ENCODE measurements at regions not wholly inside any gene's neighbourhood (a gene's known extent, or its start where the extent isn't known, plus 50 kb on each side); places are given as distances from the start of the nearest gene placed in this dataset.
"Not testable (repeated sequence)": the region's sequence is repeated elsewhere in the genome, so short reads cannot be mapped to it uniquely, and the experiment has no call there.

GRCh38 chr1:29946057-29946456, 709.7 kb downstream of the PTPRU start:
- no peak for DNase-seq (ENCODE audit: low read depth in 2 of 2)

- no peak for DNase-seq (ENCODE audit: low read depth in 2 of 2)
Measured at GRCh38 chr1:29945426-29945825, 709.1 kb downstream of the PTPRU start.

GRCh38 chr1:29944253-29944905, 708.1 kb downstream of the PTPRU start:
- no peak for DNase-seq (ENCODE audit: low read depth in 2 of 2)

GRCh38 chr1:29943034-29943433, 706.7 kb downstream of the PTPRU start:
- DNase-seq (ENCODE audit: low read depth in 2 of 2): no peak

- DNase-seq (ENCODE audit: low read depth in 2 of 2): no peak
Measured at GRCh38 chr1:29939079-29939478, 702.8 kb downstream of the PTPRU start.

DNA sequence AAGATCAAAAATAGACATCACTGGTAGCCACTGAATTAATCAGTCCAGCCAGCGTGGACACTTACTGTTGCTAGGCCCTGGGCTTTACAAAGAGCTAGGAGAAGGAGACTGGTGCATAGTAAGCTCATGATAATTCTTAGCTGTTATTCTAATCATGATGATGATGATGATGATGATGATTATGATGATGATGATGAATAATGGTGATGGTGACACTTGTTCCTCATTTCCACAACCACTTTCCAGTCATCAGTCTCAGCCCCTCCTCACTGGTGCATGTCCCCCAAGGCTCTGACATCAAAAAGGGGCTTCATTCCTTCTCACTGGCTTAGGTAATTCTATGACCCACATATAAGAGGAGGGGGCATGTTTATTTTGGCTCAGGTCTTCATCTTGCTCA, 701.0 kb downstream of the PTPRU start:
- no peak for DNase-seq (ENCODE audit: low read depth in 2 of 2)

GRCh38 chr1:29936031-29936544, 699.8 kb downstream of the PTPRU start:
- DNase-seq (ENCODE audit: low read depth in 2 of 2): no peak

GRCh38 chr1:29934255-29934772, 698.0 kb downstream of the PTPRU start:
- DNase-seq (ENCODE audit: low read depth in 2 of 2): no peak

DNA sequence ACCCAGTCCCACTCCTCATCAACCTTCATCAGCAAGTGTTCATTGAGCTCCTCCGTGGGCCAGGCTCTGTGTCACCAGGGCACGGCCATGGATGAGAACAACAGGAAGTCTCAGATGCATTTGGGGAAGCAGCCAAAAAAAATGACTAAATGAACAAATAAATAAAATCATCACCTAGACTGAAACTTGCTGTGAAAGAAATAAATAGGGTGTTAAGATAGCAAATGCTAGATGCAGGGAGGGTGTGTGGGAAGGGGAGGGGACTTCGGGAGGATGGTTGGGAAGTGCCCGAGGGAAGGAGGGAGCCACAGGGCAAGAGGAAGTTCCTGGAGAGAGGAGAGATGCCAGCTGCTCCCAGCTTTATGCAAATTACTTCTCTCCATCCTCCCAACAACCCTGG, 696.7 kb downstream of the PTPRU start:
- no peak for DNase-seq (ENCODE audit: low read depth in 2 of 2)

GRCh38 chr1:29932626-29933025, 696.3 kb downstream of the PTPRU start:
- DNase-seq (ENCODE audit: low read depth in 2 of 2): no peak

- DNase-seq (ENCODE audit: low read depth in 2 of 2): no peak
Measured at GRCh38 chr1:29931477-29932175, 695.3 kb downstream of the PTPRU start.

DNA sequence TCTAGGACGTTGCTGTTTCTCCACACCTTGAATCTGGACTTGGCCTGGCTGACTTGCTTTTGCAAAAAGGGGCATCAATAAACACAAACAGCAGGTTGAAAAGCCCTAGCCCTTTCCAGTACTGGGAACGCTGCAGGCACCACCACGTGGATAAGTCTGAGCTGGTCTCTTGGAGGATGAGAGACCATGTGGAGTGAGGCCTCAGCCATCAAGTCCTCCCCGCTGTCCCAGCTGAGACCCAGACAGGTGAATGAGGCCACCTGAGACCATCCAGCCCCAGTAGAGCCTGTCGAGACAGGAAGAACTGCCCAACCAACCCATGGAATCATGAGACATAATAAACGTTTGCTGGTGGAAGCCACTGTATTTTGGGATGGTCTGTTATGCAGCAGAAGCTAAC, 688.7 kb downstream of the PTPRU start:
- DNase-seq (ENCODE audit: low read depth in 2 of 2): no peak

DNA sequence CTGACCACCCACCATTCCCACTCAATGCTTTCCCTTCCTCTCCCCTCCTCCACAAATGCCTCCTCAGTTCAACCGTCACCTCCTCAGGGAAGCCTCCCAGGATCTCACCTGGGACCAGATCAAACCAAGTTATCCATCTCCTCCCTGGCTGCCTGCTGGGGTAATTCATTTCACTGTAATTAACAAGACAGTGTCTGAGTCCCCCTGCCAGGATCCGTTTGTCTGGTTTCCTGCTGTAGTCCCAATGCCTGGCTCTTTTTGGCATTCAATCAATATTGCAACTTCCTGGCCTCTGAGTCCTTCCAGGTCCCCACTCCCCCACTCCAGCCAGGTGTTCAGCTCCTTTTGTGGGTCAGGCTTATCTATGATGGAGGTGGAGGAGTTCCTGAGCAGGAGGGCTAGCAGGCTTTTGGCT, 687.7 kb downstream of the PTPRU start:
- DNase-seq (ENCODE audit: low read depth in 2 of 2): no peak

DNA sequence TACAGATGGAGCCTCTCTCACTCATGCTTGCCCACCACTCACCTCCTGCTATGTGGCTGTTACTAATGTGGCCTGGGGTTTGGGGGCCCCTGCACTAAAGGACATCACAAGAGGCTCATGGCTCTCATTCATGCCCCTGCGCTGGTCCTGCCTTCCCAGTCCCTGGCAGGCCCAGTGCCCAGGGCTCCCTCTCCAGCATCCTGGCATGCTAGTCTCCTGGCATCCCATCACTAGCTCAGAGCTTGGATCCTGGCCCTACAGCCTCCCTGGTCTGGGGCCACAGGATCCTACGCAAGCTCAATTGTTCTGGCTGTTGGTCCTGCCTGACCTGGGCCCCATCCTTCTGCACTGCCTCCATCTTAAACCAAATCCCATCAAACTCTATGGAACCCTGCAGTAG, 685.4 kb downstream of the PTPRU start:
- DNase-seq (ENCODE audit: low read depth in 2 of 2): no peak

- no peak for DNase-seq (ENCODE audit: low read depth in 2 of 2)
Measured at GRCh38 chr1:29920784-29921183, 684.5 kb downstream of the PTPRU start.

GRCh38 chr1:29920316-29920715, 684.0 kb downstream of the PTPRU start:
- no peak for DNase-seq (ENCODE audit: low read depth in 2 of 2)

GRCh38 chr1:29919041-29919440, 682.7 kb downstream of the PTPRU start:
- DNase-seq (ENCODE audit: low read depth in 2 of 2): not testable (repeated sequence)

GRCh38 chr1:29916656-29917369, 680.5 kb downstream of the PTPRU start:
- DNase-seq (ENCODE audit: low read depth in 2 of 2): no peak

DNA sequence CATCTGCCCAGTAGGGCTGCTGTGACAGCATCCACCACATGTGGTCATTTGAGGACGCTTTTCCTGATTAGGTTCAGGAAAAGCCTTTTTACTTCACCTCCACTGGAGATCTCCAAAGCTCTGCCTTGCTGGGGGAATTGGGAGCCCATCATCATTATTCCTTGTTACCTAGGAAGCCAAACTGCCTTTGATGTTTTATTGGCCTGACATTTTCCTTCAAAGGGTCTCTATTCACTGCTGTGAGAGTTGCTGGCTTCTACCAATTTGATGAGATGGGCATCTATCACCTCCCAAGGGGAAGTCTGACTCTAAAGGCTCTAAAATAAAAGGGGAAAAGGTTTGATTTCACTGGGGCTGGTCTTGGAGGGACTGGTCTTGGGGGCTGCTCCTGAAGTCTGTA, 678.6 kb downstream of the PTPRU start:
- DNase-seq (ENCODE audit: low read depth in 2 of 2): no peak

GRCh38 chr1:29912425-29912824, 676.1 kb downstream of the PTPRU start:
- DNase-seq (ENCODE audit: low read depth in 2 of 2): no peak

DNA sequence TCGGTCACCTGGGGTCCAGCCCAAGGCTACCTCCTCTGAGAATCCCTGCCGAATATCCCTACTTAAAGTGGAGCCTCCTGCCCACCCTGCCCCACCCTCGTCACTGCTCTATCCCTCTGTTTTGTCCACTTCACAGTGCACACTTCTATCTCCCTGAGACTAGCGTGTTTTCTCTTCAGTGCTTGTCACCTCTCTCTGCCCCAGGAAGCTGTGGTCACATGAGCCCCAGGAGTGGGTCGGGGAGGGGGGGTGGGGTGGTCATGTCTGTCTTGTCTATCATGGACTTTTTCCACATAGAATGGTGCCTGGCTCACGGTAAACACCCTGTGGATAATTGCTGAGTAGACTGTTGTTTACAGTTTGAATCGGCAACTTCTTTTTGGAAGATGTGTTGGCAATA, 673.6 kb downstream of the PTPRU start:
- no peak for DNase-seq (ENCODE audit: low read depth in 2 of 2)

GRCh38 chr1:29907596-29907995, 671.3 kb downstream of the PTPRU start:
- DNase-seq (ENCODE audit: low read depth in 2 of 2): no peak

DNA sequence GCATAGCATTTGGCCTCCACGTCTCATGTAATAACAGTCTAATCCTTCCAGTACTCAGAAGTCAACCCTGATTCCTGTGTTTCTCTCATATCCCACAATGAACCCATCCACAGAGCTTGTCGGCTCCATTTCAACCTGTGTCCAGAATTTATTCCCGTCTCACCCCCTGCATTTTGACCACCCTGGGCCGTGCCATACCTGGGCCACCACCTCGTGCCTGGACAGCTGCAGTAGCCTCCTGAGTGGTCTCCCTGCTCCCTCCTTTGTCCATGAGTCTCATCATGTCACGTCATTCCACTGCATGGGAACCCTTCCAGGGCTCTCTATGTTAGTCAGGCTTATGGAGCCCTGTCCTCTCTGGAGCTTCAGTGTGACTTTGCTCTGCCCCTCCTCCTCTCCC, 670.6 kb downstream of the PTPRU start:
- no peak for DNase-seq (ENCODE audit: low read depth in 2 of 2)
